Upper lobe of right lung (tissue), 1 donor: ENCODE measurements at regions not wholly inside any gene's neighbourhood (a gene's known extent, or its start where the extent isn't known, plus 50 kb on each side); places are given as distances from the start of the nearest gene placed in this dataset.

Source experiments
- ATAC-seq: fragments of 200-7000 bp; cut with Tn5 transposase; one replicate; pipeline ENCODE4 v1.9.1; 2020; ENCODE audit warnings: mild to moderate bottlenecking, moderate library complexity
- DNase-seq: peaks from one replicate; pipeline ENCODE4 v3.0.0-alpha.2; 2020
- H3K27ac ChIP-seq: fragments of 200-600 bp; one replicate; pipeline ENCODE4 v1.8.0; 2022
- H3K27me3 ChIP-seq: fragments of 200-600 bp; one replicate; pipeline ENCODE4 v1.8.0; 2022; ENCODE audit warnings: mild to moderate bottlenecking
- H3K36me3 ChIP-seq: fragments of 200-600 bp; one replicate; pipeline ENCODE4 v1.8.0; 2022
- H3K4me1 ChIP-seq: fragments of 200-600 bp; one replicate; pipeline ENCODE4 v1.8.0; 2022
- H3K4me3 ChIP-seq: fragments of 200-600 bp; one replicate; pipeline ENCODE4 v1.8.0; 2022; ENCODE audit warnings: mild to moderate bottlenecking
- H3K9me3 ChIP-seq: fragments of 200-600 bp; one replicate; pipeline ENCODE4 v1.8.0; 2022
- intact Hi-C: fragments of 100-400 bp; cut with DNase I; formaldehyde crosslinking; loops from one replicate; pipeline ENCODE4 v1.11.0; 2022
- TF ChIP-seq, protein P1 (sequence below): fragments of 200-600 bp; IDR thresholded peaks from one replicate; pipeline ENCODE4 v1.8.0; 2022; ENCODE audit warnings: antibody characterized with exemption
- donor health status: DM: no; HTN: yes; CAD: no; lungs with severe emphysema.

DNA sequence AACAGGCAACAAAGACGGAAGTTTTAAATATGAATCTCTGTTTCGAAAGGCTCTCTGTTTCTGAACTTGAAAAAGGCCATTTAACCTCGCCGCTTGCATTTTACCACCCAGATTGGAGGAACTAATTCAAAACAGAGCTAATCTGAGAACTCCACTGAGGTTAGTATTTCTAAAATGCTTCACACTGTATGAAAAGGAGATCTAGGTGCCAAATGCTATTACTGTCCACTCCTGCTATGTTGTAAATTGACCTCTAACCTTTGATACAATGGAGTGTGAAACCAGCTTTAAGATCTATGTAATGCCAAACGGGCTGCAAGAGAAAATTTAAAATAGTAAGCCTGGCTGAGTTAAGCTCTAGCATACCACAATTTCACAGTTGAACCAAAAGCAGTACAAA is 364.5 kb downstream of the IRS1 start:
- no peaks in the 10 kb centered on the region for H3K9me3 ChIP-seq
- no peaks in the 10 kb centered on the region for H3K27me3 ChIP-seq
- H3K4me3 ChIP-seq: no peak overlapping the region
- no peaks in the 10 kb centered on the region for H3K36me3 ChIP-seq
- TF ChIP-seq, protein P1, sequence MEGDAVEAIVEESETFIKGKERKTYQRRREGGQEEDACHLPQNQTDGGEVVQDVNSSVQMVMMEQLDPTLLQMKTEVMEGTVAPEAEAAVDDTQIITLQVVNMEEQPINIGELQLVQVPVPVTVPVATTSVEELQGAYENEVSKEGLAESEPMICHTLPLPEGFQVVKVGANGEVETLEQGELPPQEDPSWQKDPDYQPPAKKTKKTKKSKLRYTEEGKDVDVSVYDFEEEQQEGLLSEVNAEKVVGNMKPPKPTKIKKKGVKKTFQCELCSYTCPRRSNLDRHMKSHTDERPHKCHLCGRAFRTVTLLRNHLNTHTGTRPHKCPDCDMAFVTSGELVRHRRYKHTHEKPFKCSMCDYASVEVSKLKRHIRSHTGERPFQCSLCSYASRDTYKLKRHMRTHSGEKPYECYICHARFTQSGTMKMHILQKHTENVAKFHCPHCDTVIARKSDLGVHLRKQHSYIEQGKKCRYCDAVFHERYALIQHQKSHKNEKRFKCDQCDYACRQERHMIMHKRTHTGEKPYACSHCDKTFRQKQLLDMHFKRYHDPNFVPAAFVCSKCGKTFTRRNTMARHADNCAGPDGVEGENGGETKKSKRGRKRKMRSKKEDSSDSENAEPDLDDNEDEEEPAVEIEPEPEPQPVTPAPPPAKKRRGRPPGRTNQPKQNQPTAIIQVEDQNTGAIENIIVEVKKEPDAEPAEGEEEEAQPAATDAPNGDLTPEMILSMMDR: no peak
- no peak for DNase-seq
- intact Hi-C loops: no loop called here
- no peaks in the 10 kb centered on the region for H3K4me1 ChIP-seq
- H3K27ac ChIP-seq: no peak overlapping the region
- no peak for ATAC-seq

DNA sequence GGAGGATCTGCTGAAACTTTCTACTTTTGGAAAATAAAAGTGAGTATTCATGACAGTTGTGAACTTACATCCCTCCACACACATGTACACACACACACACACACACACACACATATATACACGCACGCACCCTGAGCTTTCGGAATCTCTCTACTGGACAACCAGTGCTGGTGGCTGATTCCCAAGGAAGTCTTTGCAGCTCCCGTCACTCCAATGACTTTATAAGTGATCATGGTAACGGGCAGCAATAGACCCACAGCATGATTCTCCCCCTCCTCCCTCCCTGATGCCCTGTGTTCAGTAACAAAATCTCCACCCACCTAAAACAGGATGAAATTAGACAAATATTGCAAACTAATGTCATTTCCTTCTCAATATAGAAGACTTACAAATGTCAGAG is 364.9 kb downstream of the IRS1 start:
- Histone ChIP-seq H3K9me3 (no peaks in the 10 kb centered on the region), H3K27me3 (no peaks in the 10 kb centered on the region), H3K27ac (no peak overlapping the region), H3K36me3 (no peaks in the 10 kb centered on the region), H3K4me3 (no peak overlapping the region), H3K4me1 (no peaks in the 10 kb centered on the region)
- intact Hi-C loops: no loop called here
- DNase-seq: no peak
- TF ChIP-seq, protein P1: no peak
- no peak for ATAC-seq

DNA sequence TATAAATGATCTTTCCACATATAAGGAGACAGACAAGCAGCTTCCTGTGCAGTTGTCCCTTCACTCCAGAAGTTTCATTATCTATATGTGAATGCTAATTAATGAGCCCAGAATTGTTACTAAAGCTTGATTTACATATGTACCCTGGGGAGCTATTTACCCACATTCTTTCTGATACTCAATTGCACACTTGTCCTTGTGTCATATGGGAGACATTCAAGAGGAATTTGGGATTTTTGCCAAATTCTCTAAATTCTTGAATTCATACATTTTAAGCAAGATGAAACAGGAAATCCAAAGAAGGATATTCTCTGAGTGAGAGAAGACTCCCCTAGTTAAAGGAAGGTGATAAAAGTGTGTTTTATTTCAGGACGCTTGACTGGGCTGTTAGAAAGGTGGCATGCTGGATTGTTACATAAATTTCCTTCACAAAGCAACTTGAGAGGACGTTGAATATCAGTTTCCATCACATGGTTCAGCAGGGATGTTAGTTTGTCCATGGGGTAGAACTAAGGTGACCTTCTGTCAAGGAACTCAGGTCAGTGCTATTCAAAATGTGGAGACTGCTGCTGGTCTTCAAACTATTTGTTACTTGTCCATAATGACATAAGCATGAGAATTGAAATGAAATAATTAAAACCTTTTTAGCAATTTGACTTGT is 368.2 kb downstream of the IRS1 start:
- TF ChIP-seq, protein P1: no peak
- H3K9me3 ChIP-seq: no peaks in the 10 kb centered on the region
- ATAC-seq: no peak

DNA sequence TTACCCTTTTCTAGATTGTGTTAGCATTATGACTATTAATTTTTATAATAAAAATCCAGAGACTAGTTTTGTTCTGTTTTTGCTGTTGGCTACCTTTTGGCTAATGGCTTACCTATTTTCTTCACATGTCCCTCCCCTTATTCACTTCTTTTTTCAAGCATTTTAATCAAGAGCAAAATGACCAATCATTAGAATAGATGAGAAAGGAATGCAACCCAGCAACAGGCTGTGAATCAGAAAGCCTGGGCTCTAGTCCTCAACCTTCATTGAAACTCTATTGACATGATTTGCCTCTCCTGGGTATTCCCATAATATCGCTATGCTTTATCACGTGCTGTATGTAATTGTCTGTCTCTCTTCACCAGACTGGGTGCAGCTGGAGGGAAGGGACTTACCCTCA is 370.1 kb downstream of the IRS1 start:
- intact Hi-C loops: no loop called here
- Histone ChIP-seq H3K9me3 (no peaks in the 10 kb centered on the region), H3K4me1 (no peaks in the 10 kb centered on the region), H3K4me3 (no peak overlapping the region), H3K27ac (no peak overlapping the region), H3K36me3 (no peaks in the 10 kb centered on the region), H3K27me3 (no peaks in the 10 kb centered on the region)
- ATAC-seq (no peak), DNase-seq (no peak)
- TF ChIP-seq, protein P1: no peak

More for the DNA sequence above, 368.2 kb downstream of the IRS1 start:
- no peaks in the 10 kb centered on the region for H3K36me3 ChIP-seq
- H3K4me3 ChIP-seq: no peak overlapping the region
- no peaks in the 10 kb centered on the region for H3K4me1 ChIP-seq
- no peak overlapping the region for H3K27ac ChIP-seq
- H3K27me3 ChIP-seq: no peaks in the 10 kb centered on the region
- no peak for DNase-seq
- intact Hi-C loops: no loop called here

DNA sequence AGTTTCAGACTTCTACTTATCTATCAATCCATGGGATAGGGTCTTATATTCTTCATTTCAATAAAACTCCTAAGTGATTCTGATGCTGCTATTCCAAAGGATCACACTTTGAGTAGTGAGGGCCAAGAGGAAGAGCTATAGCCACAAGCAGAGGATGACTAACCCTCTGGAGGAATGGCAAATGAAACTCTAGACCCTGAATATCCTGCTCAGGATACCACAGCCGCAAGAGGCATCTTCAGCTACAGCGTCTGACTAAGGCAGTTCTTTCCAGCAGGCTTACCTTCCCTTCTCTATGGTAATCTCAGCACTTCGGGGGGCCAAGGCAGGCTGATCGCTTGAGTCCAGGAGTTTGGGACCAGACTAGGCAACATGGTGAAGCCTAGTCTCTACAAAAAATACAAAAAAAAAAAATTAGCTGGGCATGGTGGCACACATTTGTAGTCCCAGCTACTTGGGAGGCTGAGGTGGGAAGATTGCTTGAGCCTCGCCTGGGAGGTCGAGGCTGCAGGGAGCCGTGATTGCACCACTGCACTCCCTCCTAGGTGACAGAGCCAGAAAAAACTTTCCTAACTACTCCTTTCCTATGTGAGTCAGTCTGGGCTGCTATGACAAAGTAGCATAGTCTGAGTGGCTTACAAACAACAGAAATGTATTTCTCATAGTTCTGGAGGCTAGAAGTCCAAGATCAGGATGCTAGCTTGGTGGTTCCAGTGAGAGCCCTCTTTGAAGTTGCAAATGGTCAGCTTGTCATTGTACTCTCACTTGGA is 371.9 kb downstream of the IRS1 start:
- DNase-seq (no peak), ATAC-seq (no peak)
- no peaks in the 10 kb centered on the region for H3K4me1 ChIP-seq
- H3K4me3 ChIP-seq: no peak overlapping the region
- no peaks in the 10 kb centered on the region for H3K36me3 ChIP-seq
- H3K27me3 ChIP-seq: no peaks in the 10 kb centered on the region
- TF ChIP-seq, protein P1: no peak
- H3K27ac ChIP-seq: no peak overlapping the region
- H3K9me3 ChIP-seq: no peaks in the 10 kb centered on the region
- intact Hi-C loops: no loop called here
